WI38 (cell line): ENCODE measurements at regions not wholly inside any gene's neighbourhood (a gene's known extent, or its start where the extent isn't known, plus 50 kb on each side); places are given as distances from the start of the nearest gene placed in this dataset.

Experiments used
- H3K4me3 ChIP-seq: 2 replicates; pipeline ENCODE4 v1.5.1; 2011; ENCODE audit warnings: low read depth, mild to moderate bottlenecking, control low read depth, low read length
- TF ChIP-seq, protein P1 (sequence below): IDR thresholded peaks from 2 replicates; pipeline ENCODE4 v1.5.1; 2012; ENCODE audit warnings: low read depth, mild to moderate bottlenecking, control low read depth, low read length

DNA sequence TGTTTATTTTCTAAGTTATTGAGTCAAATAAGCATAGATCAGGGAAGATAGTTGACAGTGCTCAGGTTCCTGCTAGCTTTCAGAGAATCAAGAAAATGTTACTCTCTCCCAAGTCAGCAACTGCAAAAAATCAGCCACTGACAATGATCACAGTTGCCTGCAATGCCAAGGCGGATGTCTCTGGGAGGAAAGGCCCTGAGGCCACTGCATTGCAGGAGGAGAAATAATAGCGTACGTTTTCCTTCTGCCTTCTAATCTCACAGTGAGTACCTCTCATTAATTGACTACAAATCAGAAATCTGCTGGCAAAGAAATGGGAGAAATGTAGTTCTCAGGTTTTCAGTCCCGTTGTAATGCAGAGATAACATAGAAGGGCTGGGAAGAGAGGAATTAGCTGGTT lies 54.0 kb upstream of the SPON1 start:
- TF ChIP-seq, protein P1, sequence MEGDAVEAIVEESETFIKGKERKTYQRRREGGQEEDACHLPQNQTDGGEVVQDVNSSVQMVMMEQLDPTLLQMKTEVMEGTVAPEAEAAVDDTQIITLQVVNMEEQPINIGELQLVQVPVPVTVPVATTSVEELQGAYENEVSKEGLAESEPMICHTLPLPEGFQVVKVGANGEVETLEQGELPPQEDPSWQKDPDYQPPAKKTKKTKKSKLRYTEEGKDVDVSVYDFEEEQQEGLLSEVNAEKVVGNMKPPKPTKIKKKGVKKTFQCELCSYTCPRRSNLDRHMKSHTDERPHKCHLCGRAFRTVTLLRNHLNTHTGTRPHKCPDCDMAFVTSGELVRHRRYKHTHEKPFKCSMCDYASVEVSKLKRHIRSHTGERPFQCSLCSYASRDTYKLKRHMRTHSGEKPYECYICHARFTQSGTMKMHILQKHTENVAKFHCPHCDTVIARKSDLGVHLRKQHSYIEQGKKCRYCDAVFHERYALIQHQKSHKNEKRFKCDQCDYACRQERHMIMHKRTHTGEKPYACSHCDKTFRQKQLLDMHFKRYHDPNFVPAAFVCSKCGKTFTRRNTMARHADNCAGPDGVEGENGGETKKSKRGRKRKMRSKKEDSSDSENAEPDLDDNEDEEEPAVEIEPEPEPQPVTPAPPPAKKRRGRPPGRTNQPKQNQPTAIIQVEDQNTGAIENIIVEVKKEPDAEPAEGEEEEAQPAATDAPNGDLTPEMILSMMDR: no peak
- H3K4me3 ChIP-seq: no peak overlapping the region
